ENCODE measurements at regions not wholly inside any gene's neighbourhood (a gene's known extent, or its start where the extent isn't known, plus 50 kb on each side); places are given as distances from the start of the nearest gene placed in this dataset.

DNA sequence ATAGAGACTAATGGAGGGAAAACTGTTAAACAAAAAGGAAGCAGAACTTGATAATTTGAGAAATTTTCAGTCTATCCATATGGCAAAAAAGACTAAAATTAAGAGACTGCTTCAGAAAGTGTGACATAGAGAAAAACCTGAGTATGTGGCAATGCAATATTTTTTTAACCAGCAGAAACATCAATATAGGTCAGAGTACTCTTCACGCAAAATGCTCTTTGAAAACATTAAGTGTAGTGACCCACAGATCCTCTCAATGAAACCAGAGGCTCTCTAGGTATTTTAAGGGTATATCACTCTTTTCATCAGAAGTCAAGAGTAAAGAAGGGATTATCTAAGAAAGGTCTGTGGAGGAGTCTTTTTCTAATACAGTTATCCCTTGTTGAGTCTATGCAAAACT is 1394.8 kb downstream of the DSC3 start:
- no peak for DNase-seq

DNA sequence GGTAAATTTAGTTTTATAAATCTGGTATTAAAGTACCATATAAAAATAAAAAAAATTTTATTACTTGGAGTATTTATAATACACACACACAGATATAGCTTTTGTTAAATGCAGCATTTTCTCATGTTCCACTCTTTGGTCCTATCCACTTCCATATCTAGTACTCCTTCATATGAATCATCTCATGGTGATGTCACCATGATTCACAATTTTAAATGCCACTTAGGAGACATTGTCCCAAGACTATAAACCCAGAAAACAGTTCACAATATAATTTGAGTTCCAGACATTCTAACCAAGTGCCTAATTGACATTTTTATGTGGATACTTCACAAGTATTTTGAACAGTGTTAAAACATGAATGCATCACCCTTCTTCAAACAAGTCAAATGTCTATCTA is 1398.3 kb downstream of the DSC3 start:
- no peak for DNase-seq

GRCh38 chr18:29629493-29630036 is 1413.0 kb downstream of the DSC3 start:
- DNase-seq: no peak

DNA sequence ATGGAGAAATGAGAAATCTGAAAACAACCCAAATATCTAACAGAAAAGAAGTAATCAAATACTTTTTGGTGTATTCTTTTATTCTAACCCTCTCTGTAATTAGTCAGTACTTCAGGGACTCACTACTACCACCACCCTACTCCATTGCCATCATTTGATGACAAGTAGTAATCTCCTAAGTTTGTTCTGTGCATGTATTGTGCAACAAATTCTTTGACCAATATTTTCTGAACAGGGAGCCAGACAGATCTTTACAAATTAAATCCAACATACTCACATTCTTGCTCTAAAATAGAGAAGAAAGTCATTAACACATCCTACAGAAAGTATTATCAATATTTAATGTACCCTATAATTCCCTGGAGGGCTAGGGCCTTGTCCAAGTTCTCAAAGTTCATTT is 1416.4 kb downstream of the DSC3 start:
- no peak for DNase-seq

- DNase-seq: no peak
Measured at GRCh38 chr18:29616867-29617266, 1425.7 kb downstream of the DSC3 start.

DNA sequence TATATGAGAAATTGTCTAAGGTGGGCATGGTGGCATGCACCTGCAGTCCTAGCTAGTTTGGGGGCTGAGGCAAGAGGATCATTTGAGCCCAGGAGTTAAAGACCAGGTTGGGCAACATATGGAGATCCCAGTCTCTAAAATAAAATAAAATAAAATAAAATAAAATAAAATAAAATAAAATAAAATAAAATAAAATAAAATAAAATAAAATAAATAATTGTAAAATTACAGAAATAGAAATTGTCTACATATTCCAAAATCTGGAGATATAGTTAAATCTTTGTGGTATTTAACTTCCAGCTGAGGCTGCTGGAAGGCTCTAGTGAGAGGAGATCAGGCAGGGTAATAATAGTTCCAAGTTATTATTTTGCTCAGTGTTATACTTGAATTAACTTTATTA is 1432.1 kb upstream of the CDH2 start:
- no peak for DNase-seq

DNA sequence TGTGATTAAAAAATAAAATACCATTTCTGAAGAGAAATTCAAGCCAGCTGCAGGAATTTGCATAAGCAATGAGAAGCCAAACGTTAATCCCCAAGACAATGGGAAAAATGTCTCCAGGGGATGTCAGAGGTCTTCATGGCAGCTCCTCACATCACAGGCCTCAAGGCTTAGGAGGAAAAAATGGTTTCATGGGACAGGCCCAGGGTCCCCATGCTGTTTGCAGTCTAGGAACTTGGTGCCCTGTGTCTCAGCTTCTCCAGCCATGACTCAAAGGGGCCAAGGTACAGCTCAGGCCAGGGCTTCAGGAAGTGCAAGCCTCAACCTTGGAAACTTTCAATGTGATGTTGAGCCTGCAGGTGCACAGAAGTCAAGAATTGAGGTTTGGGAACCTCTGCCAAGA is 1428.4 kb upstream of the CDH2 start:
- no peak for DNase-seq

- DNase-seq: no peak
Measured at GRCh38 chr18:29596959-29597358, 1420.0 kb upstream of the CDH2 start.

- DNase-seq: no peak
Measured at GRCh38 chr18:29594493-29594892, 1417.6 kb upstream of the CDH2 start.

GRCh38 chr18:29588446-29589100 is 1411.6 kb upstream of the CDH2 start:
- no peak for DNase-seq

DNA sequence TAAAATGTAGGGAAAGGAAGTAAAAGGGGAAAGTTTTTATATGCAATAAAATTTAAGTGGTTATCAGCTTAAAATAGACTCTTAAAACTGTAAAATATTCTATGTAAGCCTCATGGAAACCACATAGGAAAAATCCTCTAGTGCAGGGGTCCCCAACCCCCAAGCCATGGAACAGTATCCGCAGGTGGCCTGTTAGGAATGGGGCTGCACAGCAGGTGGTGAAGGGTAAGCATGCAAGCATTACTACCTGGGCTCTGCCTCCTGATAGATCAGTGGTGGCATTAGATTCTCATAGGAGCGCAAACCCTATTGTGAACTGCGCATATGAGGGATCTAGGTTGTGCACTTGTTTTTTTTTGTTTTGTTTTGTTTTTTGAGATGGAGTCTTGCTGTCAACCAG is 1409.3 kb upstream of the CDH2 start:
- no peak for DNase-seq

DNA sequence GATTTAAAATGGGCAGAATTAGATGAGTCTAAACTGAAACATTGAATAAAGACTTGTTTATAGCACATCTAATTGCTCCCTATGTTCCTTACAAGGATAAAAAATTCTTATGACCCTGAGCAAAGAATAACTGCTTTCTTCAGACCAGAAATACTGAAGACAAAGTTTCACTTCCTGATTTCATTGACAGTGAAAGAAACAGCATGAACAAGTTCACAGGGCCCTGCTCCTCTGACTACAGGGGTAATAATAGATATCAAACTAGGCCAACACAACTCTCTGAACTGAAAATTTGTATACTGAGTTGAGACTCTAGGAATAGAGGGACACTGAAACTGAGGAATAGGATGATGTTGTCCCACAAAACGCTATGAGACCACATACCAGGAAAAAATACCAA is 1383.3 kb upstream of the CDH2 start:
- DNase-seq: no peak

- DNase-seq: no peak
Measured at GRCh38 chr18:29556070-29556469, 1379.1 kb upstream of the CDH2 start.

DNA sequence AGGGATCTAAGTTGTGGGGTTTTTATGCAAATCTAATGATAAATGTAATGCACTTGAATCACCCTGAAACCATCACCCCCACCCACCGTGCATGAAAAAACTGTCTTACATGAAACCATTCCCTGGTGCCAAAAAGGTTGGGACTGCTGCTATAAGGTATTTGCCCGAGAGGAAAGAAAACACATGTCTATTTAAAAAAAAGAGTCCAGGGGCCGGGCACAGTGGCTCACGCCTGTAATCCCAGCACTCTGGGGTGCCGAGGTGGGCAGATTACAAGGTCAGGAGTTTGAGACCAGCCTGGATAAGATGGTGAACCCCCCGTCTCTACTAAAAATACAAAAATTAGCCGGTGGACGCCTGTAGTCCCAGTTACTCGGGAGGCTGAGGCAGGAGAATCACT is 1372.8 kb upstream of the CDH2 start:
- no peak for DNase-seq

GRCh38 chr18:29547626-29548025 is 1370.7 kb upstream of the CDH2 start:
- no peak for DNase-seq

DNA sequence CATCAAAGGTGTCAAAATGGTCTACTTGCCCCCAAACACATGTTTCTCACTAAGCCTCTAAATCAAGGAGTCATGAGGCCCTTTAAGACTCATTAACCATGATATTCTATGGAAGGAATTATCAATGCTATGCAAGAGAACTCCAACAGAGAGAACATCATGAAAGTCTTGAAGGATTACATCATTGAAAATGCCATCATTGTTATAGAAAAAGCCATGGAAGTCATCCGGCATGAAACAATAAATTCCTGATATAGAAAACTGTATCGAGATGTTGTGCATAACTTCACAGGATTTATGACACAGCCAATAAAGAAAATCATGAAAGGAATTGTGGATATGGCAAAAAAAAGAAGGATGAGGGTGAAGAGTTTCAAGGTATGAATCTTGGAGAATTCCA is 1363.6 kb upstream of the CDH2 start:
- no peak for DNase-seq

GRCh38 chr18:29531746-29532145 is 1354.8 kb upstream of the CDH2 start:
- no peak for DNase-seq

GRCh38 chr18:29523371-29523770 is 1346.4 kb upstream of the CDH2 start:
- no peak for DNase-seq

DNA sequence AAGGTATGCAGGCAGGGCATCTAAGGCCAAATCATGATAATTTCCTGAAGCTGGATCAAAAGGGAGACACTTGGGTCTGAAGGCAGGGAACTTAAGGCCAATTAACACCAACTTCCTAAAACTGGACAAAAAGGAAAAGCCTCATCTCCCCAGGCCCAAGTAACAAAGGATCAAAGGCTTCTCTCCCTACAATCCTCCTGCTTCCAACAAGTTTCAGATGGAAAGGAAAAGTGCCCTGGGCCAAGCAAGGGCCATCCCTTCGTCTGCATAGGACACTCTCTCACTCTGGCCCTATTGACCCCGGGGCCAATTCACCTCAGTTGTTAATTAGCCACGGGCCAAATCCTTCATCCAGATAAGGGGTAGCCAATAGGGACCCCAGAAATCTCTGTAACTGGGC is 1335.8 kb upstream of the CDH2 start:
- DNase-seq: no peak

GRCh38 chr18:29512203-29512602 is 1335.3 kb upstream of the CDH2 start:
- no peak for DNase-seq

- no peak for DNase-seq
Measured at GRCh38 chr18:29501952-29502351, 1325.0 kb upstream of the CDH2 start.

GRCh38 chr18:29496152-29496680 is 1319.3 kb upstream of the CDH2 start:
- DNase-seq: no peak

- DNase-seq: no peak
Measured at GRCh38 chr18:29494371-29494770, 1317.4 kb upstream of the CDH2 start.

DNA sequence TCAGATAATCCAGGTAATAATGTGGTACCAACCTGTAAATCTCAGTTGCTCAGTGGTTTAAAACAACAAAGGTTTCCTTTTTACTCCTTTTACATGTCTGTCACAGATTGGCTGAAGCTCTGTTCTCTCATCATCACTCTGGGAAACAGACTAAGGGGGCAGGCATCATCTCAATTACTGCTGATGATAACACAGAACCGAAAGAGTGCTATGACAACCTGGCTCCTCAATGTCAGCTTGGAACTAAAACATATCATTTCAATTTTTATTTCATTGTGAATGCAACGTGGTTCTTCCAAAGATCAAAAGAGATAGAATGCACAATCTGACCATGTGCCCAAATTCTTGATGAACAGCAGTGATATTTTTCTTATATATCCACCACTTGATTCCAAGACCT is 1315.0 kb upstream of the CDH2 start:
- no peak for DNase-seq

DNA sequence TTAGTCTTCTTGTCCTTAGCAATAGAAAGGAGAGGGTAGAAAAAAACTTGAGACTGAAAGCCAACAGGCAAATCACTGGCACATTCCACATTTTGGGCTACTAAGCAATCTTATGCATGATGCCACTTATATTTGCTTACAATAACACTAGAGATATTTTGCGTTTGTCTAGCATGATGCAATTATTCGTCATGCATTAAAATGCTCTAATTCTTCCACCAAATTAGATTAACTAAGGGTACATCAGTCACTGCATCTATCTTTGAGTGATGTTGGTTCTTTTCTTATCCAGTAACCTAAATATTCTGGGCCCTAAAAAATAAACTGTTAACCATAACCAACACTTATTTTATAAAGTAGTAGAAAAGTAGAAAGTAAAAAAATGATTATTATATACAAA is 1311.7 kb upstream of the CDH2 start:
- no peak for DNase-seq
